ENCODE measurements at regions not wholly inside any gene's neighbourhood (a gene's known extent, or its start where the extent isn't known, plus 50 kb on each side); places are given as distances from the start of the nearest gene placed in this dataset.
"Not testable (repeated sequence)": the region's sequence is repeated elsewhere in the genome, so short reads cannot be mapped to it uniquely, and the experiment has no call there.

GRCh38 chr5:36421256-36421655 lies 119.6 kb upstream of the RANBP3L start:
- Histone ChIP-seq H3K27ac (no peak overlapping the region), H3K9me3 (no peaks in the 10 kb centered on the region), H3K36me3 (no peaks in the 10 kb centered on the region), H3K4me1 (peaks cover 0 to 6% (median 0%) of the 10 kb centered on the region in 6 donors), H3K4me3 (no peak overlapping the region), H3K27me3 (replicated peaks in 1 of 7) (no peaks in the 10 kb centered on the region)
- no peak for DNase-seq
- intact Hi-C loops (cut with DNase I; ENCODE audit: low total_unique reads), result no loop called here
- TF ChIP-seq CTCF (IDR thresholded peaks at IDR 0.05 in 8 of 11, conservative IDR thresholded peaks at IDR 0.05 in 3 of 11), result no peak
- TF ChIP-seq POLR2AphosphoS5 (IDR thresholded peaks at IDR 0.05), result no peak
- TF ChIP-seq POLR2A (IDR thresholded peaks at IDR 0.05), result no peak
- 96 to 100% (median 98%) methylated on average over 1 of the region's 1 CpG for WGBS, 5 donors

GRCh38 chr5:36422952-36423351 lies 121.2 kb upstream of the RANBP3L start:
- Histone ChIP-seq H3K9me3 (no peaks in the 10 kb centered on the region), H3K4me3 (no peak overlapping the region), H3K4me1 (peaks cover 0 to 6% (median 0%) of the 10 kb centered on the region in 6 donors), H3K27ac (no peak overlapping the region), H3K27me3 (replicated peaks in 1 of 7) (no peaks in the 10 kb centered on the region), H3K36me3 (no peaks in the 10 kb centered on the region)
- TF ChIP-seq CTCF (IDR thresholded peaks at IDR 0.05 in 8 of 11, conservative IDR thresholded peaks at IDR 0.05 in 3 of 11), result no peak
- no peak for TF ChIP-seq POLR2A (IDR thresholded peaks at IDR 0.05)
- TF ChIP-seq POLR2AphosphoS5 (IDR thresholded peaks at IDR 0.05), result no peak
- WGBS, 5 donors, result 79 to 93% (median 85%) methylated on average over 3 of the region's 3 CpGs
- DNase-seq, result no peak
- intact Hi-C loops (cut with DNase I; ENCODE audit: low total_unique reads), result no loop called here

GRCh38 chr5:36423578-36424307 lies 122.0 kb upstream of the RANBP3L start:
- H3K4me1 ChIP-seq, result peaks cover 0 to 6% (median 0%) of the 10 kb centered on the region in 6 donors
- no peak overlapping the region for H3K4me3 ChIP-seq
- TF ChIP-seq CTCF (IDR thresholded peaks at IDR 0.05 in 8 of 11, conservative IDR thresholded peaks at IDR 0.05 in 3 of 11), result no peak
- no peak for TF ChIP-seq POLR2A (IDR thresholded peaks at IDR 0.05)
- TF ChIP-seq POLR2AphosphoS5 (IDR thresholded peaks at IDR 0.05), result no peak
- no peak overlapping the region for H3K27ac ChIP-seq
- no peaks in the 10 kb centered on the region for H3K9me3 ChIP-seq
- intact Hi-C loops (cut with DNase I; ENCODE audit: low total_unique reads), result no loop called here
- WGBS, 5 donors, result 38 to 50% (median 44%) methylated on average over 3 of the region's 3 CpGs
- no peak for DNase-seq
- no peaks in the 10 kb centered on the region for H3K36me3 ChIP-seq
- no peaks in the 10 kb centered on the region for H3K27me3 ChIP-seq (replicated peaks in 1 of 7)

DNA sequence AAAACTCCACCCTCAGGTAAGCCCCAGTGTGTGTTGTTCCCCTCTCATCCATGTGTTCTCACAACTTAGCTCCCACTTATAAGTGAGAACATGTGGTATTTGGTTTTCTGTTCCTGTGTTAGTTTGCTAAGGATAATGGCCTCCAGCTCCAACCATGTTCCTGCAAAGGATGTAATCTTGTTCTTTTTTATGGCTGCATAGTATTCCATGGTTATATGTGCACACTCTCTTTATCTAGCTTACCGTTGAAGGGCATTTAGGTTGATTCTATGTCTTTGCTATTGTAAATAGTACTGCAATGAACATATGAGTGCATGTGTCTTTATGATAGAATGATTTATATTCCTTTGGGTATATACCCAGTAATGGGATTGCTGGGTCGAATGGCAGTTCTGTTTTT lies 124.4 kb upstream of the RANBP3L start:
- DNase-seq; H3K36me3 ChIP-seq; H3K27me3 ChIP-seq (replicated peaks in 1 of 7); H3K9me3 ChIP-seq; H3K4me1 ChIP-seq; H3K27ac ChIP-seq; H3K4me3 ChIP-seq; intact Hi-C loops (cut with DNase I; ENCODE audit: low total_unique reads): not testable (repeated sequence)
- WGBS, 5 donors, result 83 to 99% (median 92%) methylated on average over 2 of the region's 2 CpGs

Data from spleen (tissue), 11 donors.